GM18868 (cell line): ENCODE measurements at regions not wholly inside any gene's neighbourhood (a gene's known extent, or its start where the extent isn't known, plus 50 kb on each side); places are given as distances from the start of the nearest gene placed in this dataset.
"Not testable (repeated sequence)": the region's sequence is repeated elsewhere in the genome, so short reads cannot be mapped to it uniquely, and the experiment has no call there.

Source experiments
- ATAC-seq: cut with Tn5 transposase; IDR thresholded peaks from one replicate; pipeline ENCODE4 v1.9.1; 2021; ENCODE audit warnings: mild to moderate bottlenecking, moderate library complexity; ENCODE audit not compliant: unreplicated experiment

DNA sequence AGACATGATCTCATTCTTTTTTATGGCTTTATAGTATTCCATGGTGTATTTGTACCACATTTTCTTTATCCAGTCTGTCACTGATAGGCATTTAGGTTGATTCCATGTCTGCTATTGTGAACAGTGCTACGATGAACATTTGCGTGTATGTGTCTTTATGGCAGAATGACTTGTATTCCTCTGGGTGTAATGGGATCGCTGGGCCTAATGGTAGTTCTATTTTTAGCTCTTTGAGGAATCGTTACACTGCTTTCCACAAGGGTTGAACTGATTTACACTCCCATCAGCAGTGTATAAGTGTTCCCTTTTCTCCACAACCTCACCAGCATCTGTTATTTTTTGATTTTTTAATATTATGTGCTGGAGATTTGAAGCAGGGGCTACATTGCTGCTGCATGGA is 102.8 kb upstream of the PMEPA1 start:
- not testable (repeated sequence) for ATAC-seq

DNA sequence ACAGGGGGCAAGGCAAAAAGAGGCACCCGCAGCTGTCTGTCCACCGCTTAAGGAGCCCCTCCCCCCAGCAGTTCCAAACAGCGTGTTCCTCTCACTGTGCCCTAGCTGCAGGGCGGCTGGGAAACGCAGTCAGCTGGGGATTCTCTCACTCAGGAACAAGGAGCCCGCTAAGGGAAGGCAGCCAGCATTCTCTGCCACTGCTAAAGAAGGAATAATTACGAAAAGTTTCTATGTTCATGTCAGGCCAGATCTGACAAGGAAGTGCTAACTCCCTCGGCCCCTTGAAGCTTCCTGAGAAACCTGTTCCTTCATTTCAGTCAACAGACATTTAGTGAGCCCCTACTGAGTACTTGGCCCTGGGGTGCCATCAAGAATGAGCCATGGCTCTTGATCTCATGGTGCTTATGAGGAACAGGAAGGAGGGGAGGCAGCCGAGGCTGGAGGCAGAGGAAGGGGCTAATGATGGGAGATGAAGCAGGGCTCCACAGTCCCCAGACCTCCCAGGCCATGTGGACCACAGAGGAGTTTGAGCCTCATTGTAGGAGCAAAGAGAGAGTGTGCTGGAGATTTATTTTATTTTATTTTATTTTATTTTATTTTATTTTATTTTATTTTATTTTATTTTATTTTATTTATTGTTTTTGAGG is 101.7 kb upstream of the PMEPA1 start:
- ATAC-seq, result no peak

DNA sequence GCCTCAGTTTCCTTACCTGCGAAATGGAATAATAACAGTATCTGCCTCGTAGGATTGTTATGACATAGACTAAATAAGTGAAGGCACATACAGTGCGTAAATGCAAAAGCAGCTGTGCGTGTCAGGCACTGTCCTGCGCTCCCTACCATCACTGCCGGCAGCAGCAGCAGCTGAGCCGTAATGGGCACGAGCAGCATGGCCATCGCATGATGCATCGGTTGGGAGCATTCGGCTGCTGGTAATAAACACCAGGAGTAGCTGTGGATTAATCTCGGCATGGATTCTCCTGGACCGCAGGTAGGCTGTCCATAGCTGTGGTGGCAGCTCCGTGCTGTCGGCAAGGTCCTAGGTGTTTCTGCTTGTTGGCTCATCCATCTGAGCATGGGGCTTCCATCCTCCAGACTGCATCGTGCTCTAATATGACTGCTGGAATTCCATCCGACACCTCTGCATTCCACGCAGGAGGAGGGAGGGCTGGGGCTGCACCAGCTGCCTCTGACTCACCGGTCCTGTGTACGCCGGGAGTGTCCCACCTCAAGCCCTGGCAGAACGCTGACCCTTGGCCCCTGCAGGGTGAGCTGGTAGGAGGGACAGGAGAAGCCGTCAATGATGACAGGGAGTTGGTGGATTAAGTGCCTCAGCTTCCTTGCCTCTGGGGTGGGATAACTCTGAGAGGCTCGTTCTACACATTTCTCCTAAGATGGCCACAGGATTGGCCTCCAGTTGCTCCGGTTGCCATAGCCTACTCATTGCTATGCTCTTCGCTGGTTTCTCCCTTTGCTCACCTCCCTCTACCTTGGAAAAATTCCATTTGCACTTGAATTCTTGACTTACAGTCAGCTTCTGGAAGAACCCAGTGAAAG is 100.9 kb upstream of the PMEPA1 start:
- no peak for ATAC-seq

- no peak for ATAC-seq
Measured at GRCh38 chr20:57809661-57810172, 99.9 kb upstream of the PMEPA1 start.

GRCh38 chr20:57809149-57809548 is 99.3 kb upstream of the PMEPA1 start:
- ATAC-seq, result no peak

GRCh38 chr20:57808264-57809070 is 98.7 kb upstream of the PMEPA1 start:
- ATAC-seq, result no peak

DNA sequence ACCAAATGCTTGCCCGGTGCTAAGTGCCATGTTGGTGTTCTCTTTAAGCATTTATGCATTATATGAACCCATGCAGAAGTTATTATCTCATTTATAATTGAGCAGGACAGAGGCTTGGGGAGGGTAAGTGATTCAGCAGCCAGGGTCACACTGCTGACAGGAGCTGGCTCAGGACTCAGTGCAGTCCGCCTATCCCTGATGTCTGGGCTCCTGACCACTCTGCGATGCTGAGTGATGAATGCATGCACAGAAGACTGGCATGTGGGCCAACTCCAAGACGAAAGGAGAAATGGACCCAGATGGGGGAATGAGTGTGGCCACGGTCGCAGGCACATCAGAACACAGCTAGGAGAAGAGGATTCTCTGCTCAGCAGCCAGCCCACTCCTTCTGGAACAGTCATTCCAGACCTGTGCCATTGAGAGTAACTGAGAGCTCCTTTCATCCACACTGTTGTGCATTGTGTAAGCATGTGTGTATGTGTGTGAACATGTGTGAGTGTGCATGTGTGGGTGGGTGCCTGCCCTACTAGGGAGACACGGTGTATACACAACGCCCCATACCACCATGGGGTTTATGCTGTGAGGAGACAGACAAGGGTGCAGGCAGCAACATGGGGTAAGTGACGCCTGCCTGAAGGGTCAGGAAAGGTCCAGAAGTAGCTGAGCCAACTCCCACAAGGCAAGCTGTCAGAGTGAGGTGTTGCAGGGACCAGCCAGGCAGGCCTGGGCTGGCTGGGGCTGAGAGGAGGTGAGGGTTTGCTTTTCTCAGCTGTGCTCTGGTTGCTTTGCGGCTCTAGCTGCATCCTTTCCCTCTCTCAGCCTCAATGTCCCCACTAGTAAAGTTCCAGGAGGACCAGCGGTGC is 97.8 kb upstream of the PMEPA1 start:
- ATAC-seq, result no peak

DNA sequence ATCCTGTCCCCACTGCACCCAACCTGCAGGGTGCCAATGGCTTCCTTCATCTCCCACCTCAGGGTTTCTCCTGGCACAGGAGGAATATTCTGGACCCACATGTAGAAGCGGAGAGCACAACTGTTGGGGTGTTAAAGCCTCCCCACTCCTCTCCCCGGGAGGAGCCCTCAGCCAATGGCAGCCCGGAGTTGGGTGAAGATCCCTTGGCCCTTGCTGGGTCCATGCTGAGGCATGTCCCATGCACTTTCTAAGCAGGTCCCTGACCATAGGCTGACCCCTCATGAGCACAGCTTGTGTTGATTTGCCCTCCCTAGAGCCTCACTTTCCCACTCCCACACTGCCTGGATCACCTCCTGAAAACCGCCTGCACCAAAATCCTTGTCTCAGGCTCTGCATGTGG is 97.2 kb upstream of the PMEPA1 start:
- ATAC-seq, result no peak

- ATAC-seq, result no peak
Measured at GRCh38 chr20:57806476-57806875, 96.7 kb upstream of the PMEPA1 start.

DNA sequence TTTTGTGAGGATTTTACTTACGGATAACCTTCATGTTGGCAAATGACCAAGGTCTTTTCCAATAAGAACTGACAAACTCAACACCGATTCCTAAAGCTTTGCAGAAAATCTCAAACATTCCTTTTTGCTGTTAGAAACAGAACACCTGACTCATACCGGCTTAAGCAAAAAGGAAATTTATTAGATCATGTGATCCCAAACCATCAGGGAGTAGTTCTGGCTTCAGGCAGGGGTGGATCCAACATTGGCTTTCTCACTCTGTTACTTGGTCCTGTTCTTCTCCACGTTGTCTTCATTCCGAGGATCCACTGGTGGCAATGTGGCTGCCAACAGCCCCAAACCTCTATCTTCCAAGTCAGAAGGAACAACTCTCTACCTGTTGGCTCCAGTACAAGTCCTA is 95.9 kb upstream of the PMEPA1 start:
- ATAC-seq, result no peak

DNA sequence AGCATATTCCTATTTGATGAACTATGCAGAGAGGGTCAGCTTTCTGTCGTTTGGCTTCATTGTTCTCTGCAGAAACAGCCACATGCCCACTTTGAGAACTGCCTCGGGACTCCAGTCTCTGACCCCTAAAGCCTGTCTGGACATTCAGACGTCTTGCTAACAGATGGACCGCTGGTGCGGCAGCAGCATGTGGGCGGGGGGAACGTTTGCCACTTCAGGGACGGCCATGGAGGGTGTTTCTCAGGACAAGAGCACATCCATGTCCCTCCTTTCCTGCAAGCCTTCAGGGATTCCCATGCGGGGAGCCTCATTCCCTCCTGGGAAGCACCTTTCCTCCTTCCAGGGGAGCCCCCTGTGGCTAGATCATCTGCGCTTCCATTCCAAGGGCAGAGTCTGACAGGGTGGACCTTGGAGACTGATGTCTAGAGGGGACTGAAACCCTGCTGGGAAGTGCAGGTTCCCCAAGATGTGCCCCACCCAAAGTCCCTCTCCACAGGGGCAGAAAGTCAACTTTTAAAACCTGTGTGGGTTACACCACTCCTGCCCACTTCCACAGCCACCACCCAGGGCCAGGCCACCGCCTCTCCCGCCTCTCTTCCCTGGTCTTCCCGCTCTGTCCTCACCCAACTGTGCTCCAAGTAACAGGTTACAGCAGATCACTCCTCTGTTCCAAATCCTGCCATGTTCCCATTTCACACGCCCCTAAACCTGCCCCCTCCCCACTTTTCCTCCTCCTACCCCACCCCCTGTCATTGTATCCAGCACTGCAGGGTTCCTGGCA is 94.8 kb upstream of the PMEPA1 start:
- no peak for ATAC-seq

DNA sequence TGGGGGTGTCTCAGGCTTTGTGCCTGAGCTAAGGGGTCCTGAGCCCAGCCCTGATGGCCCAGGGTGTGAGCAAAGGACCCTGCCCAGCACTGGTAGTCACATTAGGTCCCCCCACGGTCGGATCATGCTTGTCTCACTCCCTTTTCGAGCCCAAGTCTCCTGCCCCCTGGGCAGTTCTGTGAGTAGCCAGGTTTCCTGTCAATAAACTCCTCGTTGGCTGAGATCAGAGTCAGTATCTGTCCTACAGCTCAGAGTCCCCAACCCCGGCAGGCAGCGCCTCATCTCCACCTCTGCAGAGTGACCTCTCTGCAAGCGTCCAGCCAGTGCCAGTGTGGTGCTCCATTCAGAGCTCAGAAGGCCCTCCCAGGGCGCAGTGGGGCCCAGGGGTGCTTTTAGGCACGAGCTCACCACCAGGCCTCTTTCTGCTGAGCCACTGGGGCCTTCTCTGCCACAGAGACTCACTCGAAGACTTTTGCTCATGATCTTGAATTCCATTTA is 93.7 kb upstream of the PMEPA1 start:
- ATAC-seq, result no peak

GRCh38 chr20:57802765-57803507 is 93.1 kb upstream of the PMEPA1 start:
- ATAC-seq, result no peak

GRCh38 chr20:57801581-57801980 is 91.8 kb upstream of the PMEPA1 start:
- ATAC-seq, result no peak

GRCh38 chr20:57800791-57801430 is 91.1 kb upstream of the PMEPA1 start:
- no peak for ATAC-seq

DNA sequence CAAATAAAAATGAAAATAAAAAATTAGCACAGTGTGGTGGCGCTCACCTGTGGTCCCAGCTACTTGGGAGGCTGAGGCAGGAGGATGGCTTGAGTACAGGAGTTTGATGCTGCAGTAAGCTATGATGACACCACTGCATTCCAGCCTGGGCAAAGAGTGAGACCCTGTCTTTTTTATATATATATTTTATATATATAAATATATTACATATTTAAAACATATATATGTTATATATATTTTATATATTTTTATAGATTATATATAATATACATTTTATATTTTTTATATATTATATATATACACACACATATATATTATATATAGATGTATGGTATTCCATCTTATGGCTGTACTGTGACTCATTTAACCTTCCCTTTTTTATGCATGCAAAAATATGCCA is 87.6 kb upstream of the PMEPA1 start:
- ATAC-seq, result no peak

GRCh38 chr20:57795977-57796560 is 86.3 kb upstream of the PMEPA1 start:
- no peak for ATAC-seq

DNA sequence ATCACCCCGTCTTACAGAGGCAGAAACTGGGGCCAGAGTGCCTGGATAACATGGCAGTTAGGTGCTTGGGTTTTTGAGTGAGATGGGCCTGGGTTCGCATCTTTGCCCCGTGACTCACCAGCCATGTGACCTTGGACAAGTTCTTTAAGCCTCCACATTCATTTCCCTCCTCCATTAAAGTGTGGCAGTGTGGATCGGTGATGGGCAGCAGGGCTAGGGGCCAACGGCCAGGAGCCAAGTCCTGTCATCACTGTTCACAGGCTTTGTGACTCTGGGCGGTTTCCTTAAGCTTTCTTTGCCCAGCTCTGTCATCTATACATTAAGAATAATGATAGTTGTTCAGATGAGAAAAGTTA is 85.5 kb upstream of the PMEPA1 start:
- ATAC-seq, result no peak
